ENCODE measurements at regions not wholly inside any gene's neighbourhood (a gene's known extent, or its start where the extent isn't known, plus 50 kb on each side); places are given as distances from the start of the nearest gene placed in this dataset.

GRCh38 chr2:62344472-62344871, 148.6 kb downstream of the B3GNT2 start:
- no peaks in the 10 kb centered on the region for H3K27me3 ChIP-seq (ENCODE audit: insufficient read depth, low read length, poor library complexity, severe bottlenecking)
- H3K9me3 ChIP-seq (ENCODE audit: insufficient read depth, low read depth, low read length): no peaks in the 10 kb centered on the region
- H2AFZ ChIP-seq (ENCODE audit: low read length): no peak overlapping the region
- TF ChIP-seq CTCF (conservative IDR thresholded peaks at IDR 0.05; ENCODE audit: low read length): no peak
- no peak for TF ChIP-seq EZH2phosphoT487 (IDR thresholded peaks at IDR 0.05; ENCODE audit: borderline replicate concordance)
- H3K79me2 ChIP-seq (ENCODE audit: insufficient read depth, low read length): no peaks in the 10 kb centered on the region
- peaks cover 13% of the 10 kb centered on the region for H3K4me1 ChIP-seq (ENCODE audit: insufficient read depth, low read length, poor library complexity, severe bottlenecking)
- H3F3A ChIP-seq (ENCODE audit: low read depth): no peaks in the 10 kb centered on the region
- H3K4me3 ChIP-seq (ENCODE audit: low read length, poor library complexity, severe bottlenecking): no peak overlapping the region
- no peaks in the 10 kb centered on the region for H4K20me1 ChIP-seq (ENCODE audit: insufficient read depth, low read length, poor library complexity, severe bottlenecking)
- no peaks in the 10 kb centered on the region for H3K9me2 ChIP-seq (replicated peaks; ENCODE audit: low read depth, low read length)
- no peaks in the 10 kb centered on the region for H3K36me3 ChIP-seq (ENCODE audit: insufficient read depth, low read length)
- H3K4me2 ChIP-seq (ENCODE audit: low read depth, low read length, poor library complexity, severe bottlenecking): no peak overlapping the region
- no peak overlapping the region for H3K9ac ChIP-seq (ENCODE audit: low read depth, low read length, poor library complexity, severe bottlenecking)

GRCh38 chr2:62343636-62344337, 147.9 kb downstream of the B3GNT2 start:
- H3K36me3 ChIP-seq (ENCODE audit: insufficient read depth, low read length): no peaks in the 10 kb centered on the region
- no peak overlapping the region for H3K4me3 ChIP-seq (ENCODE audit: low read length, poor library complexity, severe bottlenecking)
- no peak overlapping the region for H3K4me2 ChIP-seq (ENCODE audit: low read depth, low read length, poor library complexity, severe bottlenecking)
- H3F3A ChIP-seq (ENCODE audit: low read depth): no peaks in the 10 kb centered on the region
- no peaks in the 10 kb centered on the region for H3K27me3 ChIP-seq (ENCODE audit: insufficient read depth, low read length, poor library complexity, severe bottlenecking)
- H3K9ac ChIP-seq (ENCODE audit: low read depth, low read length, poor library complexity, severe bottlenecking): no peak overlapping the region
- H2AFZ ChIP-seq (ENCODE audit: low read length): no peak overlapping the region
- no peaks in the 10 kb centered on the region for H3K9me3 ChIP-seq (ENCODE audit: insufficient read depth, low read depth, low read length)
- no peak for TF ChIP-seq EZH2phosphoT487 (IDR thresholded peaks at IDR 0.05; ENCODE audit: borderline replicate concordance)
- no peak for TF ChIP-seq CTCF (conservative IDR thresholded peaks at IDR 0.05; ENCODE audit: low read length)
- no peaks in the 10 kb centered on the region for H3K79me2 ChIP-seq (ENCODE audit: insufficient read depth, low read length)
- H3K4me1 ChIP-seq (ENCODE audit: insufficient read depth, low read length, poor library complexity, severe bottlenecking): peaks cover 13% of the 10 kb centered on the region
- H4K20me1 ChIP-seq (ENCODE audit: insufficient read depth, low read length, poor library complexity, severe bottlenecking): no peaks in the 10 kb centered on the region
- H3K9me2 ChIP-seq (replicated peaks; ENCODE audit: low read depth, low read length): no peaks in the 10 kb centered on the region

GRCh38 chr2:62343206-62343605, 147.3 kb downstream of the B3GNT2 start:
- no peaks in the 10 kb centered on the region for H3K79me2 ChIP-seq (ENCODE audit: insufficient read depth, low read length)
- H2AFZ ChIP-seq (ENCODE audit: low read length): no peak overlapping the region
- no peak for TF ChIP-seq EZH2phosphoT487 (IDR thresholded peaks at IDR 0.05; ENCODE audit: borderline replicate concordance)
- no peak for TF ChIP-seq CTCF (conservative IDR thresholded peaks at IDR 0.05; ENCODE audit: low read length)
- H3K4me2 ChIP-seq (ENCODE audit: low read depth, low read length, poor library complexity, severe bottlenecking): no peak overlapping the region
- no peak overlapping the region for H3K9ac ChIP-seq (ENCODE audit: low read depth, low read length, poor library complexity, severe bottlenecking)
- no peak overlapping the region for H3K4me3 ChIP-seq (ENCODE audit: low read length, poor library complexity, severe bottlenecking)
- no peaks in the 10 kb centered on the region for H3K9me2 ChIP-seq (replicated peaks; ENCODE audit: low read depth, low read length)
- H3K4me1 ChIP-seq (ENCODE audit: insufficient read depth, low read length, poor library complexity, severe bottlenecking): peaks cover 13% of the 10 kb centered on the region
- no peaks in the 10 kb centered on the region for H3F3A ChIP-seq (ENCODE audit: low read depth)
- H3K9me3 ChIP-seq (ENCODE audit: insufficient read depth, low read depth, low read length): no peaks in the 10 kb centered on the region
- no peaks in the 10 kb centered on the region for H4K20me1 ChIP-seq (ENCODE audit: insufficient read depth, low read length, poor library complexity, severe bottlenecking)
- H3K36me3 ChIP-seq (ENCODE audit: insufficient read depth, low read length): no peaks in the 10 kb centered on the region
- H3K27me3 ChIP-seq (ENCODE audit: insufficient read depth, low read length, poor library complexity, severe bottlenecking): no peaks in the 10 kb centered on the region

Data from Loucy (cell line).